Left ventricle myocardium inferior (tissue), 1 donor: ENCODE measurements at regions not wholly inside any gene's neighbourhood (a gene's known extent, or its start where the extent isn't known, plus 50 kb on each side); places are given as distances from the start of the nearest gene placed in this dataset.

ENCODE experiments used
- DNase-seq: peaks from one replicate; pipeline ENCODE4 v3.0.0-alpha.2; 2020
- H3K27ac ChIP-seq: fragments of 200-600 bp; replicated peaks from 2 replicates; pipeline ENCODE4 v1.8.0; 2021
- H3K27me3 ChIP-seq: fragments of 200-600 bp; 2 replicates; pipeline ENCODE4 v1.8.0; 2021; ENCODE audit warnings: low read depth
- H3K36me3 ChIP-seq: fragments of 200-600 bp; 2 replicates; pipeline ENCODE4 v1.8.0; 2021
- H3K4me1 ChIP-seq: fragments of 200-600 bp; 2 replicates; pipeline ENCODE4 v1.8.0; 2021
- H3K4me3 ChIP-seq: fragments of 200-600 bp; 2 replicates; pipeline ENCODE4 v1.8.0; 2021; ENCODE audit warnings: mild to moderate bottlenecking, moderate library complexity
- H3K9me3 ChIP-seq: fragments of 200-600 bp; replicated peaks from 2 replicates; pipeline ENCODE4 v1.8.0; 2021
- intact Hi-C: fragments of 100-400 bp; cut with micrococcal nuclease; formaldehyde crosslinking; loops from one replicate; pipeline ENCODE4 v1.11.0; 2022
- TF ChIP-seq, protein P1 (sequence below): fragments of 200-600 bp; IDR thresholded peaks from 2 replicates; pipeline ENCODE4 v1.8.0; 2021; ENCODE audit warnings: antibody characterized with exemption, mild to moderate bottlenecking, borderline replicate concordance
- donor health status: DM: no; HTN: yes; CAD: no; lungs with severe emphysema.

DNA sequence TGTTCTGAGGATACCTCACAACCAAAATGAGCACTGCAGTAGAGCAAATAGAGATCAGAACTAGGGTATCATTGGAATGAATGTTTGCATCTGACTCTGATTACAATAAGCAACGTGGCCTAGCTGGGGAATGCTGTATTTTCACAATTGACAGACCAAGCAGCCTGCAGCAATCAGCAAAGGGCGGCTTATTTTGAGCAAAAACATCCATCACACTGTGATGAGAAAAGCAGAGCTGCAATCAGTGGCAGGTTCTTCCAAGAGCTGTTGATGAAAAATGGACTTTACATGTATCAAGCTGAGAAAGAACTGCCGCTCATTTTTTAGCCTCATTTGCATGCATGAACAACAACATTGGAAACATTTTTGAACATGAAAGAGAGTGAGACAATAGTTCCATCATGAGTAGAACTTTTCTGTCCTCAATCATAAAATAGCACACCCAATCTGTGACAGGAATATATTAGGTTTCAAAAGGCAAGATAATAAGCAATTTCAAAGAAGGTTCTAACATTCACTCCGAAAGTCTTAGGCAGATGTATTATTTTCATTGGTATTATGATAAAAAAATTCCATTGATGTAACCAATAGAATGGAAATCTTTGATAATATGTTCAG is 249.7 kb upstream of the FBXO33 start:
- Histone ChIP-seq H3K36me3 (no peaks in the 10 kb centered on the region), H3K27me3 (no peaks in the 10 kb centered on the region), H3K27ac (no peak overlapping the region), H3K4me1 (no peaks in the 10 kb centered on the region), H3K4me3 (no peak overlapping the region), H3K9me3 (no peaks in the 10 kb centered on the region)
- TF ChIP-seq, protein P1, sequence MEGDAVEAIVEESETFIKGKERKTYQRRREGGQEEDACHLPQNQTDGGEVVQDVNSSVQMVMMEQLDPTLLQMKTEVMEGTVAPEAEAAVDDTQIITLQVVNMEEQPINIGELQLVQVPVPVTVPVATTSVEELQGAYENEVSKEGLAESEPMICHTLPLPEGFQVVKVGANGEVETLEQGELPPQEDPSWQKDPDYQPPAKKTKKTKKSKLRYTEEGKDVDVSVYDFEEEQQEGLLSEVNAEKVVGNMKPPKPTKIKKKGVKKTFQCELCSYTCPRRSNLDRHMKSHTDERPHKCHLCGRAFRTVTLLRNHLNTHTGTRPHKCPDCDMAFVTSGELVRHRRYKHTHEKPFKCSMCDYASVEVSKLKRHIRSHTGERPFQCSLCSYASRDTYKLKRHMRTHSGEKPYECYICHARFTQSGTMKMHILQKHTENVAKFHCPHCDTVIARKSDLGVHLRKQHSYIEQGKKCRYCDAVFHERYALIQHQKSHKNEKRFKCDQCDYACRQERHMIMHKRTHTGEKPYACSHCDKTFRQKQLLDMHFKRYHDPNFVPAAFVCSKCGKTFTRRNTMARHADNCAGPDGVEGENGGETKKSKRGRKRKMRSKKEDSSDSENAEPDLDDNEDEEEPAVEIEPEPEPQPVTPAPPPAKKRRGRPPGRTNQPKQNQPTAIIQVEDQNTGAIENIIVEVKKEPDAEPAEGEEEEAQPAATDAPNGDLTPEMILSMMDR, result no peak
- intact Hi-C loops, result no loop called here
- no peak for DNase-seq

DNA sequence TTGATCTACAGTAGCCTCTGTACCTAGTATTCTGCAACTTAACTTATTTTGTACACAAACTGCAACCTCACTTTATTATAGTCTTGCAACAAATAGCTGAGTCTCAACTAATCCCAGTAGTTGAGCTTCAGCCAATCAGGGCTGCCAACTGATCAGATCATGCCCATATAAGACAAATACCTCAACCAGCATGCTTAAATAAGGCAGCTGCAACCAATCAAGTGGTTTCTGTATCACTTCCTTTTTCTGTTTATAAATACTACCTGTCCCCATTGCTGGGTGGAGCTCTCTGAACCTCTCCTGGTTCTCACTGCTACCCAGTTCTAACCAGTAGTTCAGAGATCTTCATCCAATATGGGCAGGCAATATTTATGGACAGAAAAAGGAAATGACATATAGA is 248.5 kb upstream of the FBXO33 start:
- Histone ChIP-seq H3K27ac (no peak overlapping the region), H3K36me3 (no peaks in the 10 kb centered on the region), H3K27me3 (no peaks in the 10 kb centered on the region), H3K4me1 (no peaks in the 10 kb centered on the region), H3K4me3 (no peak overlapping the region), H3K9me3 (no peaks in the 10 kb centered on the region)
- TF ChIP-seq, protein P1, result no peak
- intact Hi-C loops, result no loop called here
- no peak for DNase-seq

DNA sequence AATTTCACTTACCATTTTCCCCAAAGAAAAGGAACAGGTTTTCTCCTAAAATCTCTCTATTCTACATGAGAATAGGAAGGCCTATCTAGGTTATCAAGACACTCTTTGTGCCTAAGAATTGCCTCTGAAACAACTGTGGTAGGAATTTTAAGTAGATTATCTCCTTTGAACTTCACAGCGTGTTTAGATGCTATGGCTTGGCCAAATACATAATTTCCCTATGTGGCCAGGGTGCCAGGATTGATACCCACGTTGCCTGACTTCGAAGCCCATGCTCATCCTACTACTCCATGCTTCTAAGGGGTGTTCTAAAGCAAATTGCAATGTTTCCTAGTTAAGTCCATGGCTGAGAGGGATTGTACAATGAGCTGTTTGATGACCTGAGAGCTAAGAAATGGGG is 241.5 kb upstream of the FBXO33 start:
- intact Hi-C loops, result no loop called here
- no peaks in the 10 kb centered on the region for H3K9me3 ChIP-seq
- DNase-seq, result no peak

DNA sequence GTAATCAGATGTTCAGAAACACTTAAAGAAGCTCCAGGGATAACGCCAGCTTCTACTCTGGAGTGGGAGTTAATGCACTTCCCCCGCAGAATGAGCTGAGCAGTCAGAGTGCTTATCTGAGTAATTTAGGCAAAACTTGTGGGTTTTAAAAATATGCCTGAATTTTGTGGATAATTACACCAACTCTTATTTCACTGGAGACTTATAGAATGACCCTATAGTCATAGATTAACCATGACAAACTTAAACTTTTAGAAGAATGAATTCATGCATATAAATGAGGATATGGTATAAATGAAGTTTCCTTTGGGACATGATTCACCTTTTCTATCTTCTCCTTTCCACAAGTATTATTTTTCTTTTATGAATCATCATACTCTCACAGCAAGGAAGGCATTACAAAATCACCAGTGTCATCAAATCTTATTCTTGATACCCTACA is 241.1 kb upstream of the FBXO33 start:
- intact Hi-C loops, result no loop called here
- Histone ChIP-seq H3K27ac (no peak overlapping the region), H3K4me1 (no peaks in the 10 kb centered on the region), H3K27me3 (no peaks in the 10 kb centered on the region), H3K9me3 (no peaks in the 10 kb centered on the region), H3K36me3 (no peaks in the 10 kb centered on the region), H3K4me3 (no peak overlapping the region)
- DNase-seq, result no peak
- TF ChIP-seq, protein P1, result no peak

More for the DNA sequence above, 241.5 kb upstream of the FBXO33 start:
- no peaks in the 10 kb centered on the region for H3K4me1 ChIP-seq
- H3K27me3 ChIP-seq, result no peaks in the 10 kb centered on the region
- H3K36me3 ChIP-seq, result no peaks in the 10 kb centered on the region
- no peak overlapping the region for H3K27ac ChIP-seq
- TF ChIP-seq, protein P1, result no peak
- H3K4me3 ChIP-seq, result no peak overlapping the region

DNA sequence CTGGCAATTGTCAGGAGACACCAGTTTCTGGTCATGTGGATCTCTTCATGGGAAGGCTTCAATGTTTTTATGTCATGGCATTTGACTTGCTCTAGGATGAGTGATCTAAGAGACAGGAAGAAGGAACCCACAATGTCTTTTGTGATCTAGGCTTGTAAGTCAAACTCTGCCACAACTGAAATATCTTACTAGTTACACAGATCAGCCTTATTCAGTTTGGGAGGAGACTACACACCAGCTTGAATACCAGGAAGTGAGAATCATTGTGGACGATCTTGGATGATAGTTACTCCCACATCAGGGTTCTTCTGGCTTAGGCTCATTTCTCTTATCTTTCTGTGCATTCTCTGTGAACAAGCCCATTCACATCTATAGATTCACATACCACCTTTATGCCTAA is 236.2 kb upstream of the FBXO33 start:
- Histone ChIP-seq H3K27me3 (no peaks in the 10 kb centered on the region), H3K9me3 (peaks cover 5% of the 10 kb centered on the region), H3K4me3 (no peak overlapping the region), H3K4me1 (no peaks in the 10 kb centered on the region), H3K36me3 (no peaks in the 10 kb centered on the region), H3K27ac (no peak overlapping the region)
- intact Hi-C loops, result no loop called here
- no peak for DNase-seq
- TF ChIP-seq, protein P1, result no peak
